ENCODE measurements at regions not wholly inside any gene's neighbourhood (a gene's known extent, or its start where the extent isn't known, plus 50 kb on each side); places are given as distances from the start of the nearest gene placed in this dataset.
A peak's percentile ranks its signal among the peaks of the same experiment; 100 is the strongest.

DNA sequence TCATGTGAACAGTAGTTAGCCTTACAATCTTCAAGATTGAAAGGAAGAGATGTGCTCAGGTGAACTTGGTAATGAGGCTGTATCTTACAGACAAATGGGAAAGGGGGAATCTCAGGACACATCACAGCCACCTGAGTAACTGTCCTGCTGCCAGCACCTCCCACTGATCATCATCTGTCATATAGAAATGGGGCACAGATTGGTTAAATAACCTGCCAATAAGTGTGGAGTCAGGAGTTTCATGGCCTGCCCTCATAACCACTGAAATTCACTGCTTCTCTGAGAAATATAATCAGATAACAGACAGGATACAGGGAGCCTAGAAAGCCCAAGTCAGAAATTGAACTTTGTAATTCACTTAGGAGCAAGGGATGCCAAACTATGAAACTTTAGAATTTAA is 64.9 kb upstream of the TAS2R16 start:
- H3K27ac ChIP-seq (replicated peaks), result no peak overlapping the region
- DNase-seq, result no peak
- intact Hi-C loops (cut with micrococcal nuclease), result no loop called here
- no peaks in the 10 kb centered on the region for H3K36me3 ChIP-seq
- H3K4me1 ChIP-seq, result no peaks in the 10 kb centered on the region
- TF ChIP-seq, protein P1, sequence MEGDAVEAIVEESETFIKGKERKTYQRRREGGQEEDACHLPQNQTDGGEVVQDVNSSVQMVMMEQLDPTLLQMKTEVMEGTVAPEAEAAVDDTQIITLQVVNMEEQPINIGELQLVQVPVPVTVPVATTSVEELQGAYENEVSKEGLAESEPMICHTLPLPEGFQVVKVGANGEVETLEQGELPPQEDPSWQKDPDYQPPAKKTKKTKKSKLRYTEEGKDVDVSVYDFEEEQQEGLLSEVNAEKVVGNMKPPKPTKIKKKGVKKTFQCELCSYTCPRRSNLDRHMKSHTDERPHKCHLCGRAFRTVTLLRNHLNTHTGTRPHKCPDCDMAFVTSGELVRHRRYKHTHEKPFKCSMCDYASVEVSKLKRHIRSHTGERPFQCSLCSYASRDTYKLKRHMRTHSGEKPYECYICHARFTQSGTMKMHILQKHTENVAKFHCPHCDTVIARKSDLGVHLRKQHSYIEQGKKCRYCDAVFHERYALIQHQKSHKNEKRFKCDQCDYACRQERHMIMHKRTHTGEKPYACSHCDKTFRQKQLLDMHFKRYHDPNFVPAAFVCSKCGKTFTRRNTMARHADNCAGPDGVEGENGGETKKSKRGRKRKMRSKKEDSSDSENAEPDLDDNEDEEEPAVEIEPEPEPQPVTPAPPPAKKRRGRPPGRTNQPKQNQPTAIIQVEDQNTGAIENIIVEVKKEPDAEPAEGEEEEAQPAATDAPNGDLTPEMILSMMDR (IDR thresholded peaks at IDR 0.05; ENCODE audit: borderline replicate concordance), result no peak
- no peaks in the 10 kb centered on the region for H3K27me3 ChIP-seq (ENCODE audit: low read depth)
- peaks cover 7% of the 10 kb centered on the region for H3K9me3 ChIP-seq (replicated peaks)
- no peak overlapping the region for H3K4me3 ChIP-seq

DNA sequence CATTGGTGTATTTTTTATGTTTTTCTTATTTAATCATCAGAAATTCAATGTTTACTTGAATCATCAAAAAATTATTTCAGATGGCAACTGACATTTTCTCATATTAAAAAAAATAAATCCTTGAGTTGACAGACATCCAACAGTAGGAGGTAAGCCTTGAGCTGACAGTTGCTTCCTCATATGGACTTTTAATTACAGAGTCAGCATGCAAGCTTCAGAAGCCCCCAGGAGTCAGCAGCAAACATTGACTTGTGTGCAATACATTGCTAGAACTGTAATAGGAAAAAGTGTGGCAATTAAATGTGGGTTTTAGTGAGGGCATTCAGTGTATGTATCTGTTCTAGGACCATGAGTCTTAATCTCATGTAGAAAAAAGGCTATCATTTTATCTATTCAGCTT is 62.4 kb upstream of the TAS2R16 start:
- H3K27ac ChIP-seq (replicated peaks), result no peak overlapping the region
- DNase-seq, result no peak
- H3K4me3 ChIP-seq, result no peak overlapping the region
- no peaks in the 10 kb centered on the region for H3K27me3 ChIP-seq (ENCODE audit: low read depth)
- no peaks in the 10 kb centered on the region for H3K36me3 ChIP-seq
- peaks cover 4% of the 10 kb centered on the region for H3K9me3 ChIP-seq (replicated peaks)
- H3K4me1 ChIP-seq, result peaks cover 4% of the 10 kb centered on the region
- TF ChIP-seq, protein P1 (IDR thresholded peaks at IDR 0.05; ENCODE audit: borderline replicate concordance), result no peak
- intact Hi-C loops (cut with micrococcal nuclease), result no loop called here

DNA sequence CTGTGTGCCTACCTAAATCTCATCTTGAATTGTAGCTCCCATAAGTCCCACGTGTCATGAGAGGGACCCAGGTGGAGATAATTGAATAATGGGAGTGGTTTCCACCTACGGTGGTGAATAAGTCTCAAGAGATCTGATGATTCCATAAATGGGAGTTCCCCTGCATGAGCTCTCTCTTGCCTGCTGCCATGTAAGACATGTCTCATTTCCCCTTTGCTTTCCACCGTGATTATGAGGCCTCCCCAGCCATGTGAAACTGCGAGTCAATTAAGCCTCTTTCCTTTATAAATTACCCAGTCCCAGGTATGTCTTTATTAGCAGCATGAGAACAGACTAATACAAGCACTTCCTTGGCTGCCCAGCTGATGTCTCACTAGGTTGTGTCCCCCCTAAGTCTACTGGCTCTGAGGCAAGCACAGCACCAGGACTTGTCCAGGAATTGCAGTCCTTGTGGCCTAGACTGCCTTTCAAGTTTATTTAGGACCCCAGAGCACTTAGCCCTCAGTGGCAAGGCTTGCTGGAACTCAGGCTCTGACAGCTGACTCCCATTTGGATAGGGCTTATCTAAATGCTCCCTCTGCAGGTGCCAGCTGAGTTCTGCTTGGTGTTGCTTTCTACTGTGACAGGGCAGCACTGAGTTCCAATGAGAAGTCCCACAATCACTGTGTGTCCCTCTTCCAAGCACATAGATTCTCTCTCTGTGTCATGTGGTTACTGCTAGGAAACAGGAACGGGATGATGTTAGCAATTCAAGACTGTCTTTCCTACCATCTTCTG is 59.0 kb upstream of the TAS2R16 start:
- peak overlapping the region; percentile 30 for H3K27ac ChIP-seq (replicated peaks)
- no peaks in the 10 kb centered on the region for H3K27me3 ChIP-seq (ENCODE audit: low read depth)
- no peaks in the 10 kb centered on the region for H3K36me3 ChIP-seq
- no peak overlapping the region for H3K4me3 ChIP-seq
- intact Hi-C loops (cut with micrococcal nuclease), result no loop called here
- TF ChIP-seq, protein P1 (IDR thresholded peaks at IDR 0.05; ENCODE audit: borderline replicate concordance), result peak; percentile 46
- H3K9me3 ChIP-seq (replicated peaks), result peaks cover 36% of the 10 kb centered on the region
- peak; percentile 24 for DNase-seq
- peaks cover 4% of the 10 kb centered on the region for H3K4me1 ChIP-seq

DNA sequence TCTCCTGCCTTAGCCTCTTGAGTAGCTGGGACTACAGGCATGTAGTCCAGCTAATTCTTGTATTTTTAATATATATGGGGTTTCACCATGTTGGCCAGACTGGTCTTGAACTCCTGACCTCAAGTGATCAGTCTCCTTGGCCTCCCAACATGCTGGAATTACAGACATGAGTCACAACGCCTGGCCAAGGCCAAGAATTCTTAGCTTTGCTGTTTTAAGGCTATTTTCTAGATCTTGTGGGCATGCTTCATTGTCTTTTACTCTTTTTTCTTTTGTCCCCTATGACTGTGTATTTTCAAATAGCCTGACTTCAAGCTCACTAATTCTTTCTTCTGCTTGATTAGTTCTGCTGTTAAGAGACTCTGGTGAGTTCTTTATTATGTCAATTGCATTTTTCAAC is 56.4 kb upstream of the TAS2R16 start:
- no peaks in the 10 kb centered on the region for H3K27me3 ChIP-seq (ENCODE audit: low read depth)
- H3K27ac ChIP-seq (replicated peaks), result no peak overlapping the region
- H3K36me3 ChIP-seq, result no peaks in the 10 kb centered on the region
- TF ChIP-seq, protein P1 (IDR thresholded peaks at IDR 0.05; ENCODE audit: borderline replicate concordance), result no peak
- H3K4me3 ChIP-seq, result no peak overlapping the region
- no peak for DNase-seq
- intact Hi-C loops (cut with micrococcal nuclease), result no loop called here
- H3K4me1 ChIP-seq, result peaks cover 4% of the 10 kb centered on the region
- peaks cover 62% of the 10 kb centered on the region for H3K9me3 ChIP-seq (replicated peaks)

DNA sequence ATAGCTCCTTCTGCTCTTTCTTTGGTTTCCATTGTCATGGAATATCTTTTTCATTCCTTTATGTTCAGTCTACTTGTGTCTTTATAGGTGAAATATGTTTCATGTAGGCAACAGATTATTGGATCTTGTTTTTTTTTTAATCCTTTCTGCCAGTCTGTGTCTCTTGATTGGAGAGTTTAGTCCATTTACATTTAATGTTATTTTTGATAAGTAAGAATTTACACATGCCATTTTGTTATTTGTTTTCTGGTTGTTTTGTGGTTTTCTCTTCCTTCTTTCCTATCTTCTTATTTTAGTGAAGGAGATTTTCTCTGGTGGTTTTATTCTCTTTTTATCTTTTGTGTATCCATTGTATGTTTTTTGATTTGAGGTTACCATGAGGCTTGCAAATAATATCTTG is 52.5 kb upstream of the TAS2R16 start:
- TF ChIP-seq, protein P1 (IDR thresholded peaks at IDR 0.05; ENCODE audit: borderline replicate concordance), result no peak
- no peak for DNase-seq
- no peaks in the 10 kb centered on the region for H3K4me1 ChIP-seq
- no peaks in the 10 kb centered on the region for H3K27me3 ChIP-seq (ENCODE audit: low read depth)
- intact Hi-C loops (cut with micrococcal nuclease), result no loop called here
- no peak overlapping the region for H3K27ac ChIP-seq (replicated peaks)
- no peaks in the 10 kb centered on the region for H3K36me3 ChIP-seq
- H3K9me3 ChIP-seq (replicated peaks), result peaks cover 70% of the 10 kb centered on the region
- H3K4me3 ChIP-seq, result no peak overlapping the region
